OCI-LY1 (cell line): ENCODE measurements at regions not wholly inside any gene's neighbourhood (a gene's known extent, or its start where the extent isn't known, plus 50 kb on each side); places are given as distances from the start of the nearest gene placed in this dataset.

Experiments used
- EZH2 ChIP-seq: fragments of 200-600 bp; sonication (generic), shearing (Covaris generic); IDR thresholded peaks from 2 replicates; pipeline ENCODE4 v1.8.0; 2017; ENCODE audit warnings: borderline replicate concordance, mixed run types, mild to moderate bottlenecking, antibody characterized with exemption, low read length, moderate library complexity, mixed read lengths
- TF ChIP-seq, protein P1 (sequence below): fragments of 200-600 bp; sonication (generic), shearing (Covaris generic); IDR thresholded peaks from 2 replicates; pipeline ENCODE4 v1.5.1; 2017; ENCODE audit warnings: mild to moderate bottlenecking, antibody characterized with exemption, low read length, moderate library complexity, mixed read lengths

GRCh38 chr5:18117968-18118367, 483.7 kb downstream of the TAF11L14 start:
- TF ChIP-seq, protein P1, sequence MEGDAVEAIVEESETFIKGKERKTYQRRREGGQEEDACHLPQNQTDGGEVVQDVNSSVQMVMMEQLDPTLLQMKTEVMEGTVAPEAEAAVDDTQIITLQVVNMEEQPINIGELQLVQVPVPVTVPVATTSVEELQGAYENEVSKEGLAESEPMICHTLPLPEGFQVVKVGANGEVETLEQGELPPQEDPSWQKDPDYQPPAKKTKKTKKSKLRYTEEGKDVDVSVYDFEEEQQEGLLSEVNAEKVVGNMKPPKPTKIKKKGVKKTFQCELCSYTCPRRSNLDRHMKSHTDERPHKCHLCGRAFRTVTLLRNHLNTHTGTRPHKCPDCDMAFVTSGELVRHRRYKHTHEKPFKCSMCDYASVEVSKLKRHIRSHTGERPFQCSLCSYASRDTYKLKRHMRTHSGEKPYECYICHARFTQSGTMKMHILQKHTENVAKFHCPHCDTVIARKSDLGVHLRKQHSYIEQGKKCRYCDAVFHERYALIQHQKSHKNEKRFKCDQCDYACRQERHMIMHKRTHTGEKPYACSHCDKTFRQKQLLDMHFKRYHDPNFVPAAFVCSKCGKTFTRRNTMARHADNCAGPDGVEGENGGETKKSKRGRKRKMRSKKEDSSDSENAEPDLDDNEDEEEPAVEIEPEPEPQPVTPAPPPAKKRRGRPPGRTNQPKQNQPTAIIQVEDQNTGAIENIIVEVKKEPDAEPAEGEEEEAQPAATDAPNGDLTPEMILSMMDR = no peak
- no peak for TF ChIP-seq EZH2
